DND-41 (cell line): ENCODE measurements at regions not wholly inside any gene's neighbourhood (a gene's known extent, or its start where the extent isn't known, plus 50 kb on each side); places are given as distances from the start of the nearest gene placed in this dataset.

ENCODE experiments used
- EZH2 ChIP-seq: IDR thresholded peaks from 3 replicates; pipeline ENCODE4 v1.6.1; 2012; ENCODE audit warnings: borderline replicate concordance, low read depth, mild to moderate bottlenecking, moderate library complexity, low read length, inconsistent platforms; ENCODE audit not compliant: severe bottlenecking
- TF ChIP-seq, protein P1 (sequence below): IDR thresholded peaks from 2 replicates; pipeline ENCODE4 v1.5.1; 2012; ENCODE audit warnings: borderline replicate concordance, low read length, moderate library complexity, mild to moderate bottlenecking; ENCODE audit not compliant: poor library complexity, severe bottlenecking; ENCODE audit errors: extremely low read depth

DNA sequence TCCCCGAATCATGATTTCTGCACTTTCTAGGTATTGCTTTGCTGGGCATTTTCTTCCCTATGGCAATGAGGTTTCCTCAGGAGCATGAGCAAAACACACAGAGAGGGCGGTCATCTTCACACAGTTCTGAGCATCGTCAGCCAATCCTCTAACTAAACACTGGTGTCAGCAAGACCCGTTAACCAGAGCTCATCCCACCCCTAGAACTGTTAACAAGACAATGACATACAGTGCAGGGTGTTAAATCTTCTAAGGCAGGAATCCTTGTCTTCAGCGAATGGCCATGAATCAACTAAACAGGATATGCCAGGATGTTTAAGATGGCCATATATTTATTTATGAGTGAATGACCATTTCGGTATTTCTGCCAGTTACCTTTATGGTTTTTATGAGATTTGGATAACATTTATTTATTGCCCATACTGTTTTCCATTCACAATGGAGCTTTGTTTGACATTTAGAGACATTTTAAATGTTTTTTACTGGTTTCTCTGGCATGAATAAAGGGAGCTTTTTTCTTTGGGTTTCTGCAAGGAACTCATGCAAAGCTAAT is 411.5 kb upstream of the PROK2 start:
- no peak for TF ChIP-seq EZH2
- TF ChIP-seq, protein P1, sequence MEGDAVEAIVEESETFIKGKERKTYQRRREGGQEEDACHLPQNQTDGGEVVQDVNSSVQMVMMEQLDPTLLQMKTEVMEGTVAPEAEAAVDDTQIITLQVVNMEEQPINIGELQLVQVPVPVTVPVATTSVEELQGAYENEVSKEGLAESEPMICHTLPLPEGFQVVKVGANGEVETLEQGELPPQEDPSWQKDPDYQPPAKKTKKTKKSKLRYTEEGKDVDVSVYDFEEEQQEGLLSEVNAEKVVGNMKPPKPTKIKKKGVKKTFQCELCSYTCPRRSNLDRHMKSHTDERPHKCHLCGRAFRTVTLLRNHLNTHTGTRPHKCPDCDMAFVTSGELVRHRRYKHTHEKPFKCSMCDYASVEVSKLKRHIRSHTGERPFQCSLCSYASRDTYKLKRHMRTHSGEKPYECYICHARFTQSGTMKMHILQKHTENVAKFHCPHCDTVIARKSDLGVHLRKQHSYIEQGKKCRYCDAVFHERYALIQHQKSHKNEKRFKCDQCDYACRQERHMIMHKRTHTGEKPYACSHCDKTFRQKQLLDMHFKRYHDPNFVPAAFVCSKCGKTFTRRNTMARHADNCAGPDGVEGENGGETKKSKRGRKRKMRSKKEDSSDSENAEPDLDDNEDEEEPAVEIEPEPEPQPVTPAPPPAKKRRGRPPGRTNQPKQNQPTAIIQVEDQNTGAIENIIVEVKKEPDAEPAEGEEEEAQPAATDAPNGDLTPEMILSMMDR = no peak
